ENCODE measurements at regions not wholly inside any gene's neighbourhood (a gene's known extent, or its start where the extent isn't known, plus 50 kb on each side); places are given as distances from the start of the nearest gene placed in this dataset.

GRCh38 chr13:74651121-74651520, 516.9 kb upstream of the KLF12 start:
- TF ChIP-seq, protein P1, sequence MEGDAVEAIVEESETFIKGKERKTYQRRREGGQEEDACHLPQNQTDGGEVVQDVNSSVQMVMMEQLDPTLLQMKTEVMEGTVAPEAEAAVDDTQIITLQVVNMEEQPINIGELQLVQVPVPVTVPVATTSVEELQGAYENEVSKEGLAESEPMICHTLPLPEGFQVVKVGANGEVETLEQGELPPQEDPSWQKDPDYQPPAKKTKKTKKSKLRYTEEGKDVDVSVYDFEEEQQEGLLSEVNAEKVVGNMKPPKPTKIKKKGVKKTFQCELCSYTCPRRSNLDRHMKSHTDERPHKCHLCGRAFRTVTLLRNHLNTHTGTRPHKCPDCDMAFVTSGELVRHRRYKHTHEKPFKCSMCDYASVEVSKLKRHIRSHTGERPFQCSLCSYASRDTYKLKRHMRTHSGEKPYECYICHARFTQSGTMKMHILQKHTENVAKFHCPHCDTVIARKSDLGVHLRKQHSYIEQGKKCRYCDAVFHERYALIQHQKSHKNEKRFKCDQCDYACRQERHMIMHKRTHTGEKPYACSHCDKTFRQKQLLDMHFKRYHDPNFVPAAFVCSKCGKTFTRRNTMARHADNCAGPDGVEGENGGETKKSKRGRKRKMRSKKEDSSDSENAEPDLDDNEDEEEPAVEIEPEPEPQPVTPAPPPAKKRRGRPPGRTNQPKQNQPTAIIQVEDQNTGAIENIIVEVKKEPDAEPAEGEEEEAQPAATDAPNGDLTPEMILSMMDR (IDR thresholded peaks at IDR 0.05) = no peak
- TF ChIP-seq POLR2AphosphoS5 (IDR thresholded peaks at IDR 0.05) = peak; percentile 56
